Uterus (tissue), 3 donors: ENCODE measurements at regions not wholly inside any gene's neighbourhood (a gene's known extent, or its start where the extent isn't known, plus 50 kb on each side); places are given as distances from the start of the nearest gene placed in this dataset.

Source experiments
- DNase-seq, 2 donors: peaks; one replicate each; pipeline ENCODE4 v3.0.0-alpha.2; 2019 to 2020
- H3K27ac ChIP-seq, 2 donors: fragments of 200-600 bp; sonication (generic); 1 replicate in 1 of 2; 2 replicates in 1 of 2; pipeline ENCODE4 v1.5.1; 2016 to 2018
- H3K27me3 ChIP-seq, 2 donors: fragments of 200-600 bp; sonication (generic); one replicate each; pipeline ENCODE4 v1.5.1; 2018 to 2019; ENCODE audit warnings: control low read depth in 1 of 2
- H3K36me3 ChIP-seq, 2 donors: fragments of 200-600 bp; sonication (generic); one replicate each; pipeline ENCODE4 v1.5.1; 2019; ENCODE audit warnings: control low read depth in 1 of 2
- H3K4me1 ChIP-seq, 2 donors: fragments of 200-600 bp; sonication (generic); one replicate each; pipeline ENCODE4 v1.5.1; 2018 to 2019; ENCODE audit warnings: control low read depth in 1 of 2
- H3K4me3 ChIP-seq, 2 donors: fragments of 200-600 bp; sonication (generic); 1 replicate in 1 of 2; 2 replicates in 1 of 2; pipeline ENCODE4 v1.5.1; 2018 to 2019; ENCODE audit warnings: mild to moderate bottlenecking in 1 of 2
- H3K9me3 ChIP-seq, 2 donors: fragments of 200-600 bp; sonication (generic); one replicate each; pipeline ENCODE4 v1.5.1; 2019; ENCODE audit warnings: control low read depth in 1 of 2
- CTCF ChIP-seq, 4 experiments: fragments of 200-600 bp in 2 of 4; fragments of 450-650 bp in 2 of 4; sonication (generic) in 2 of 4; IDR thresholded peaks; one replicate each; pipeline ENCODE4 v1.5.1; 2016 to 2019; ENCODE audit warnings: antibody characterized with exemption in 4 of 4, mild to moderate bottlenecking in 2 of 4, moderate library complexity in 1 of 4
- POLR2A ChIP-seq, 2 donors: fragments of 450-650 bp; IDR thresholded peaks; one replicate each; pipeline ENCODE4 v1.6.1; 2016; ENCODE audit warnings: antibody characterized with exemption in 2 of 2, mild to moderate bottlenecking in 1 of 2, moderate library complexity in 1 of 2
- intact Hi-C: fragments of 100-400 bp; cut with DNase I; formaldehyde crosslinking; loops from one replicate; pipeline ENCODE4 v1.15.1; 2023; ENCODE audit warnings: low total_unique reads
- donor health status: DM: yes; HTN: yes; CAD: no.

DNA sequence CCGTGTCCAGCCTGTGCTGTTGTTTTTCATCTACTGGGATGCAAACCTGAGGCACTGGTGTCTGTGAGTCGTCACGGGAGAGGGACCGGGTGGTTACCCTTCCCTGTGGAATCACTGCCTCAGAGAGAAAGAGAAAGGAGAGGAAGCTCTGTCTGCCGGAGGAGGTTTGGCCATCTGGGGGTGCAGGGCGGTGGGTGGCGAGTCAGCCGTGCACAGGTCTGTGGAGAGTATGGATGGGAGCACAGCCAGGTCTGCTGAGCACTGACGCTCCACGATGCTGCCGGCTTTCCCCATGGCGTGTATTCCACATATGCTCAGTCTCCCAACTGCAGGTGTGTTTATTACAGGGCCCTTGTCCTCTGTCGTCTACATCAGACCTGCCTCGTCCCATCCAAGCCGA lies 395.2 kb upstream of the IRX4 start:
- H3K9me3 ChIP-seq = no peaks in the 10 kb centered on the region
- H3K4me1 ChIP-seq = no peaks in the 10 kb centered on the region
- no peaks in the 10 kb centered on the region for H3K36me3 ChIP-seq
- TF ChIP-seq CTCF (IDR thresholded peaks at IDR 0.05) (no peak), POLR2A (IDR thresholded peaks at IDR 0.05) (no peak)
- no peak overlapping the region for H3K27ac ChIP-seq
- intact Hi-C loops = no loop called here
- H3K4me3 ChIP-seq = no peak overlapping the region
- no peak for DNase-seq
- no peaks in the 10 kb centered on the region for H3K27me3 ChIP-seq

DNA sequence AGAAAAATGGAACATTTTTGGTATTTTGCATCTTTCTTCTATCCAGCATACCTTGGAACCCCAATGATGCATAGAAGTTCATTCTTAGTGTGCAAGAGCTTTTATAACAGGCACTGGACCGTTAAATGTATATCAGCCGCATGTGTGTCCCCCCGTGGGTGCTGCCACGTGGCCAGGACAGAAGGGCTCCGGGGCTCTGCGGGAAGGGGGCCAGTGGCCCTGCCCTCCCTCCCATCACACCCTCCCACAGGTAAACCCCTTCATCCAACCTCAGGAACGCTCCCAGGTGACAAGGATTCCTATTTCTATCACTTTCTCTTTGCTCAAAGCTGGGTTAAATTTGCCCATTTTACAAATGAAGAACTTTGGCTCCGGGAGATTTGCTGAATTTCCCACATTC lies 393.4 kb upstream of the IRX4 start:
- H3K36me3 ChIP-seq = no peaks in the 10 kb centered on the region
- H3K4me1 ChIP-seq = no peaks in the 10 kb centered on the region
- intact Hi-C loops = no loop called here
- H3K4me3 ChIP-seq = no peak overlapping the region
- H3K9me3 ChIP-seq = no peaks in the 10 kb centered on the region
- no peak for TF ChIP-seq POLR2A (IDR thresholded peaks at IDR 0.05)
- no peak for TF ChIP-seq CTCF (IDR thresholded peaks at IDR 0.05)
- H3K27ac ChIP-seq = no peak overlapping the region
- DNase-seq = no peak
- H3K27me3 ChIP-seq = no peaks in the 10 kb centered on the region

DNA sequence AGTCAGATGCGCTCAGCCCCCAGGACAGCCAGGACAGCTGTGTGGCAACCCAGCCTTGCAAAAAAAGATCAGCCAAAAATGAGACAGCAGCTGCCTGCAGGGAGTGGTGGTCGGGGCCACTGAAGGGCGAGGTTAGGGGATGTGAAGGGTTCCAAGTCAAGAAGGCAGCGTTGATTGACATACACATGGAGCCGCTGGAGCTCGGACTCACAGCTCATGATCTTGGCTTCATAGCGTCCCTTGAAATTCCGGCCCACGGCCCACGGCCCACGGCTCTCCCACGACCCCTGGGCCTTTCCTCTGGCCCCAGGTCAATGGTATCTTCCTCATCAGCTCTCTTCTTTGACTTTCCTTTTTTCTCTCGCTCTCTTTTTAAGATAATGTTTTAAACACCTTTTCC lies 390.0 kb upstream of the IRX4 start:
- TF ChIP-seq CTCF (IDR thresholded peaks at IDR 0.05) (no peak), POLR2A (IDR thresholded peaks at IDR 0.05) (no peak)
- Histone ChIP-seq H3K36me3 (no peaks in the 10 kb centered on the region), H3K9me3 (no peaks in the 10 kb centered on the region), H3K4me1 (no peaks in the 10 kb centered on the region), H3K27ac (no peak overlapping the region), H3K4me3 (no peak overlapping the region), H3K27me3 (no peaks in the 10 kb centered on the region)
- no peak for DNase-seq
- intact Hi-C loops = no loop called here

GRCh38 chr5:2272039-2272438 lies 389.3 kb upstream of the IRX4 start:
- intact Hi-C loops = no loop called here
- Histone ChIP-seq H3K36me3 (no peaks in the 10 kb centered on the region), H3K4me1 (no peaks in the 10 kb centered on the region), H3K9me3 (no peaks in the 10 kb centered on the region), H3K27ac (no peak overlapping the region), H3K4me3 (no peak overlapping the region), H3K27me3 (no peaks in the 10 kb centered on the region)
- TF ChIP-seq POLR2A (IDR thresholded peaks at IDR 0.05) (no peak), CTCF (IDR thresholded peaks at IDR 0.05) (no peak)
- DNase-seq = no peak

DNA sequence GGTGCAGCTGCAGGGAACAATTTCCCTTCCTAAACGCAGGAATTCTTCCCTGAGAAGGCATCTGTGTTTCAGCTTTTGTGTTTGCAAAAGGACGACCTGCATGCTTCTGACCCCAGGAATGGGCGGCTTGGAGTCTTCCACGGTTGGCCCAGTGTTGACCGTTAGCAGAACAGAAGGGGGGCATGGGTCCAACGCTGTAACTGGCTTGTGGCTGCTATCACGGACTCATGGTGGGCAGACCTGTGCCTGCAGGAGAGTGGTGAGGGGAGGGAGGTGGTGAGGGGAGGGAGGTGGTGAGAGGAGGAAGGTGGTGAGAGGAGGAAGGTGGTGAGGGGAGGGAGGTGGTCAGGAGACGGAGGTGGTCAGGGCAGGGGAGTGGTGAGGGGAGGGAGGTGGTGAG lies 388.6 kb upstream of the IRX4 start:
- H3K4me3 ChIP-seq = no peak overlapping the region

More for the DNA sequence above, 388.6 kb upstream of the IRX4 start:
- TF ChIP-seq CTCF (IDR thresholded peaks at IDR 0.05) (no peak), POLR2A (IDR thresholded peaks at IDR 0.05) (no peak)
- no peak overlapping the region for H3K27ac ChIP-seq
- intact Hi-C loops = no loop called here
- H3K27me3 ChIP-seq = no peaks in the 10 kb centered on the region
- DNase-seq = no peak
- H3K4me1 ChIP-seq = no peaks in the 10 kb centered on the region
- no peaks in the 10 kb centered on the region for H3K9me3 ChIP-seq
- H3K36me3 ChIP-seq = no peaks in the 10 kb centered on the region
